HEK293 (cell line): ENCODE measurements at regions not wholly inside any gene's neighbourhood (a gene's known extent, or its start where the extent isn't known, plus 50 kb on each side); places are given as distances from the start of the nearest gene placed in this dataset.
A peak's percentile ranks its signal among the peaks of the same experiment; 100 is the strongest.

ENCODE experiments used
- CTCF ChIA-PET: fragments of 350-600 bp; formaldehyde crosslinking; extraction: SDS; loops from one replicate; lab custom pipeline; 2021; ENCODE audit warnings: antibody characterized with exemption; lab: Yijun Ruan, JAX
- POLR2A ChIA-PET: fragments of 300-600 bp; formaldehyde crosslinking; extraction: SDS; loops from one replicate; lab custom pipeline; 2020; ENCODE audit warnings: antibody characterized with exemption, inconsistent platforms; lab: Yijun Ruan, JAX
- H3K27ac ChIP-seq: fragments of 200-500 bp; sonication (Bioruptor generic); 2 replicates; pipeline ENCODE4 v1.5.1; 2014; ENCODE audit warnings: low read depth, low read length, control low read depth, inconsistent platforms; ENCODE audit errors: extremely low read depth
- H3K36me3 ChIP-seq, 2 experiments: fragments of 200-500 bp in 1 of 2; sonication (Bioruptor generic) in 1 of 2; 1 replicate in 1 of 2; 2 replicates in 1 of 2; pipeline ENCODE4 v1.5.1; 2014 to 2017; ENCODE audit warnings: inconsistent platforms in 2 of 2, low read length in 2 of 2; ENCODE audit not compliant: control insufficient read depth in 2 of 2, insufficient read depth in 1 of 2
- H3K4me1 ChIP-seq: fragments of 200-500 bp; sonication (Bioruptor generic); 2 replicates; pipeline ENCODE4 v1.5.1; 2014; ENCODE audit warnings: mild to moderate bottlenecking, low read length, inconsistent platforms; ENCODE audit not compliant: control insufficient read depth, insufficient read depth
- H3K4me3 ChIP-seq: 2 replicates; pipeline ENCODE4 v1.5.1; 2011; ENCODE audit warnings: low read depth, mild to moderate bottlenecking, control low read depth, low read length, moderate library complexity
- H3K9me3 ChIP-seq: fragments of 200-500 bp; sonication (Bioruptor generic); 2 replicates; pipeline ENCODE4 v1.5.1; 2014; ENCODE audit warnings: low read depth, low read length, inconsistent platforms; ENCODE audit not compliant: control insufficient read depth, insufficient read depth
- HIC1 ChIP-seq: fragments of 450-650 bp; formaldehyde crosslinking; IDR thresholded peaks from 2 replicates; pipeline ENCODE4 v1.5.1; 2016; ENCODE audit warnings: missing biosample characterization, missing genetic modification characterization
- HOXD13 ChIP-seq: sonication (generic); formaldehyde crosslinking; IDR thresholded peaks from 2 replicates; pipeline ENCODE4 v1.8.0; 2022; ENCODE audit warnings: missing genetic modification reagents, borderline replicate concordance
- KLF1 ChIP-seq: fragments of 450-650 bp; formaldehyde crosslinking; IDR thresholded peaks from 2 replicates; pipeline ENCODE4 v1.5.1; 2016; ENCODE audit warnings: missing biosample characterization, missing genetic modification characterization
- KLF17 ChIP-seq: fragments of 450-650 bp; formaldehyde crosslinking; IDR thresholded peaks from 2 replicates; pipeline ENCODE4 v1.5.1; 2016; ENCODE audit warnings: missing biosample characterization, missing genetic modification characterization
- KLF7 ChIP-seq: fragments of 450-650 bp; formaldehyde crosslinking; IDR thresholded peaks from 2 replicates; pipeline ENCODE4 v1.5.1; 2016; ENCODE audit warnings: missing biosample characterization, missing genetic modification characterization, borderline replicate concordance
- ZBTB21 ChIP-seq: fragments of 450-650 bp; formaldehyde crosslinking; IDR thresholded peaks from 2 replicates; pipeline ENCODE4 v1.5.1; 2017; ENCODE audit warnings: missing biosample characterization, missing genetic modification characterization
- ZNF133 ChIP-seq: fragments of 450-650 bp; formaldehyde crosslinking; IDR thresholded peaks from 2 replicates; pipeline ENCODE4 v1.5.1; 2016; ENCODE audit warnings: missing biosample characterization, missing genetic modification characterization
- ZNF140 ChIP-seq: fragments of 450-650 bp; formaldehyde crosslinking; IDR thresholded peaks from 2 replicates; pipeline ENCODE4 v1.5.1; 2016; ENCODE audit warnings: missing biosample characterization, missing genetic modification characterization
- ZNF148 ChIP-seq: fragments of 450-650 bp; formaldehyde crosslinking; IDR thresholded peaks from 2 replicates; pipeline ENCODE4 v1.5.0; 2017; ENCODE audit warnings: missing biosample characterization, missing genetic modification characterization, borderline replicate concordance
- ZNF157 ChIP-seq: fragments of 450-650 bp; formaldehyde crosslinking; IDR thresholded peaks from 2 replicates; pipeline ENCODE4 v1.5.1; 2016; ENCODE audit warnings: missing biosample characterization, missing genetic modification characterization
- ZNF26 ChIP-seq: fragments of 450-650 bp; formaldehyde crosslinking; IDR thresholded peaks from 2 replicates; pipeline ENCODE4 v1.5.1; 2016; ENCODE audit warnings: missing biosample characterization, missing genetic modification characterization
- ZNF366 ChIP-seq: fragments of 450-650 bp; formaldehyde crosslinking; conservative IDR thresholded peaks from 2 replicates; pipeline ENCODE4 v1.5.1; 2016; ENCODE audit warnings: missing biosample characterization, missing genetic modification characterization
- ZNF37A ChIP-seq: fragments of 450-650 bp; IDR thresholded peaks from 2 replicates; pipeline ENCODE4 v1.5.1; 2018; ENCODE audit warnings: missing biosample characterization, missing genetic modification characterization
- ZNF423 ChIP-seq: fragments of 450-650 bp; formaldehyde crosslinking; IDR thresholded peaks from 2 replicates; pipeline ENCODE4 v1.5.1; 2016; ENCODE audit warnings: missing biosample characterization, missing genetic modification characterization
- ZNF529 ChIP-seq: fragments of 450-650 bp; formaldehyde crosslinking; IDR thresholded peaks from 2 replicates; pipeline ENCODE4 v1.5.1; 2017; ENCODE audit warnings: missing genetic modification characterization, missing biosample characterization; ENCODE audit not compliant: insufficient replicate concordance
- ZNF530 ChIP-seq: fragments of 450-650 bp; formaldehyde crosslinking; IDR thresholded peaks from 2 replicates; pipeline ENCODE4 v1.5.1; 2016; ENCODE audit warnings: low read depth, missing biosample characterization, missing genetic modification characterization
- ZNF561 ChIP-seq: fragments of 450-650 bp; IDR thresholded peaks from 2 replicates; pipeline ENCODE4 v1.5.1; 2018; ENCODE audit warnings: missing biosample characterization, missing genetic modification characterization, borderline replicate concordance
- ZNF623 ChIP-seq: fragments of 450-650 bp; formaldehyde crosslinking; IDR thresholded peaks from 2 replicates; pipeline ENCODE4 v1.5.1; 2016; ENCODE audit warnings: missing biosample characterization, missing genetic modification characterization
- ZNF654 ChIP-seq: fragments of 450-650 bp; formaldehyde crosslinking; IDR thresholded peaks from 2 replicates; pipeline ENCODE4 v1.5.1; 2016; ENCODE audit warnings: low read depth, missing biosample characterization, missing genetic modification characterization
- ZXDB ChIP-seq: fragments of 450-650 bp; formaldehyde crosslinking; IDR thresholded peaks from 2 replicates; pipeline ENCODE4 v1.5.1; 2016; ENCODE audit warnings: missing biosample characterization, missing genetic modification characterization

GRCh38 chr9:81250041-81250440, 439.3 kb downstream of the TLE1 start (continued):
- TF ChIP-seq ZXDB, result no peak
- TF ChIP-seq ZNF530 (tag by site-specific recombination), result no peak

- CTCF ChIA-PET, result no interaction called here
These were observed 443.9 kb downstream of the TLE1 start for GRCh38 chr9:81245254-81245956.

GRCh38 chr9:81244631-81245030, 444.7 kb downstream of the TLE1 start:
- Histone ChIP-seq H3K4me1 (no peaks in the 10 kb centered on the region), H3K27ac (no peak overlapping the region), H3K36me3 (no peaks in the 10 kb centered on the region), H3K4me3 (no peak overlapping the region), H3K9me3 (no peaks in the 10 kb centered on the region)
- ChIA-PET POLR2A (interaction anchor here (0.6 kb wide), 1 partner anchor 141 kb away, joined by 5 read pairs; no protein-coding TSS in a partner anchor), CTCF (no interaction called here)
- TF ChIP-seq ZNF366 (tag by site-specific recombination), result no peak
- TF ChIP-seq ZNF561 (tag by site-specific recombination), result no peak
- TF ChIP-seq ZNF26 (tag by site-specific recombination), result no peak
- TF ChIP-seq ZNF157 (tag by site-specific recombination), result no peak
- TF ChIP-seq ZNF529 (tag by site-specific recombination), result no peak
- no peak for TF ChIP-seq HOXD13
- no peak for TF ChIP-seq KLF17 (tag by site-specific recombination)
- TF ChIP-seq ZNF654, result no peak
- TF ChIP-seq KLF7, result no peak

More at GRCh38 chr9:81245254-81245956, 443.9 kb downstream of the TLE1 start:
- H3K27ac ChIP-seq, result no peak overlapping the region
- no peak overlapping the region for H3K4me3 ChIP-seq
- TF ChIP-seq ZNF623 (tag by site-specific recombination), result no peak
- no peak for TF ChIP-seq ZNF140
- no peak for TF ChIP-seq KLF1 (tag by site-specific recombination)
- no peaks in the 10 kb centered on the region for H3K4me1 ChIP-seq
- no peaks in the 10 kb centered on the region for H3K9me3 ChIP-seq
- no peaks in the 10 kb centered on the region for H3K36me3 ChIP-seq
- POLR2A ChIA-PET, result interaction anchor here (0.6 kb wide), 1 partner anchor 141 kb away, joined by 5 read pairs; no protein-coding TSS in a partner anchor

GRCh38 chr9:81242866-81243265, 446.5 kb downstream of the TLE1 start:
- no peaks in the 10 kb centered on the region for H3K36me3 ChIP-seq
- ChIA-PET CTCF (interaction anchor here (0.6 to 0.8 kb wide), 2 partner anchors 15 to 444 kb away, joined by 3 read pairs; no protein-coding TSS in a partner anchor), POLR2A (no interaction called here)
- H3K27ac ChIP-seq, result no peak overlapping the region
- no peaks in the 10 kb centered on the region for H3K9me3 ChIP-seq
- TF ChIP-seq ZBTB21 (tag by site-specific recombination), result no peak
- TF ChIP-seq ZNF148, result no peak
- no peak for TF ChIP-seq ZNF423 (tag by site-specific recombination)
- 0 out of 2 replicates have a peak, but pooled peaks have one; percentile 16 for TF ChIP-seq ZNF133
- TF ChIP-seq HIC1, result no peak
- no peak for TF ChIP-seq ZNF37A
- TF ChIP-seq, all 188 proteins: peak for 1
- Histone ChIP-seq H3K4me3 (no peak overlapping the region), H3K4me1 (no peaks in the 10 kb centered on the region)
